GM23248 (cell line): ENCODE measurements at regions not wholly inside any gene's neighbourhood (a gene's known extent, or its start where the extent isn't known, plus 50 kb on each side); places are given as distances from the start of the nearest gene placed in this dataset.

Experiments
- EZH2 ChIP-seq: fragments of 200-600 bp; sonication (generic); IDR thresholded peaks from 2 replicates; pipeline ENCODE4 v1.6.1; 2018; ENCODE audit warnings: antibody characterized with exemption, mild to moderate bottlenecking; ENCODE audit not compliant: insufficient read depth, poor library complexity, severe bottlenecking
- EZH2phosphoT487 ChIP-seq: fragments of 200-600 bp; sonication (generic); IDR thresholded peaks from 2 replicates; pipeline ENCODE4 v1.6.1; 2018; ENCODE audit warnings: antibody characterized with exemption, moderate library complexity, mild to moderate bottlenecking, low read depth; ENCODE audit not compliant: insufficient read depth

GRCh38 chr2:9748577-9748976, 94.7 kb upstream of the TAF1B start:
- no peak for TF ChIP-seq EZH2
- no peak for TF ChIP-seq EZH2phosphoT487
